Neural cell (in vitro differentiated cells): ENCODE measurements at regions not wholly inside any gene's neighbourhood (a gene's known extent, or its start where the extent isn't known, plus 50 kb on each side); places are given as distances from the start of the nearest gene placed in this dataset.

Experiments used
- EP300 ChIP-seq: fragments of 450-650 bp; conservative IDR thresholded peaks from 2 replicates; pipeline ENCODE4 v1.6.1; 2014; ENCODE audit warnings: antibody characterized with exemption, mild to moderate bottlenecking, moderate library complexity; ENCODE audit not compliant: poor library complexity, severe bottlenecking
- EZH2 ChIP-seq: fragments of 200-600, 300-800 bp; shearing (Covaris generic), sonication (generic); IDR thresholded peaks from 2 replicates; pipeline ENCODE4 v1.6.1; 2014; ENCODE audit warnings: antibody characterized with exemption, low read length, borderline replicate concordance, mild to moderate bottlenecking; ENCODE audit not compliant: insufficient read depth, poor library complexity, severe bottlenecking
- MXI1 ChIP-seq: fragments of 450-650 bp; conservative IDR thresholded peaks from 2 replicates; pipeline ENCODE4 v1.6.1; 2014; ENCODE audit warnings: antibody characterized with exemption, mild to moderate bottlenecking; ENCODE audit not compliant: poor library complexity, severe bottlenecking
- POLR2AphosphoS5 ChIP-seq: IDR thresholded peaks from 2 replicates; pipeline ENCODE4 v1.6.1; 2012
- RAD21 ChIP-seq: fragments of 450-650 bp; conservative IDR thresholded peaks from 2 replicates; pipeline ENCODE4 v1.6.1; 2014; ENCODE audit warnings: antibody characterized with exemption, mild to moderate bottlenecking, moderate library complexity
- SMC3 ChIP-seq: fragments of 450-650 bp; conservative IDR thresholded peaks from 2 replicates; pipeline ENCODE4 v1.6.1; 2014; ENCODE audit warnings: antibody characterized with exemption, mild to moderate bottlenecking, moderate library complexity; ENCODE audit not compliant: poor library complexity
- TAF1 ChIP-seq: IDR thresholded peaks from 2 replicates; pipeline ENCODE4 v1.6.1; 2012; ENCODE audit warnings: low read depth
- TF ChIP-seq, protein P1 (sequence below): fragments of 450-650 bp; IDR thresholded peaks from 2 replicates; pipeline ENCODE4 v1.5.1; 2014; ENCODE audit warnings: antibody characterized with exemption, mild to moderate bottlenecking, moderate library complexity; ENCODE audit not compliant: poor library complexity, severe bottlenecking
- TF ChIP-seq, protein P2 (sequence below): IDR thresholded peaks from 2 replicates; pipeline ENCODE4 v1.6.1; 2012; ENCODE audit warnings: borderline replicate concordance

GRCh38 chr20:40768105-40768504 is 79.1 kb upstream of the MAFB start:
- TF ChIP-seq, protein P1, sequence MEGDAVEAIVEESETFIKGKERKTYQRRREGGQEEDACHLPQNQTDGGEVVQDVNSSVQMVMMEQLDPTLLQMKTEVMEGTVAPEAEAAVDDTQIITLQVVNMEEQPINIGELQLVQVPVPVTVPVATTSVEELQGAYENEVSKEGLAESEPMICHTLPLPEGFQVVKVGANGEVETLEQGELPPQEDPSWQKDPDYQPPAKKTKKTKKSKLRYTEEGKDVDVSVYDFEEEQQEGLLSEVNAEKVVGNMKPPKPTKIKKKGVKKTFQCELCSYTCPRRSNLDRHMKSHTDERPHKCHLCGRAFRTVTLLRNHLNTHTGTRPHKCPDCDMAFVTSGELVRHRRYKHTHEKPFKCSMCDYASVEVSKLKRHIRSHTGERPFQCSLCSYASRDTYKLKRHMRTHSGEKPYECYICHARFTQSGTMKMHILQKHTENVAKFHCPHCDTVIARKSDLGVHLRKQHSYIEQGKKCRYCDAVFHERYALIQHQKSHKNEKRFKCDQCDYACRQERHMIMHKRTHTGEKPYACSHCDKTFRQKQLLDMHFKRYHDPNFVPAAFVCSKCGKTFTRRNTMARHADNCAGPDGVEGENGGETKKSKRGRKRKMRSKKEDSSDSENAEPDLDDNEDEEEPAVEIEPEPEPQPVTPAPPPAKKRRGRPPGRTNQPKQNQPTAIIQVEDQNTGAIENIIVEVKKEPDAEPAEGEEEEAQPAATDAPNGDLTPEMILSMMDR = no peak
- TF ChIP-seq EZH2 (no peak), RAD21 (no peak), POLR2AphosphoS5 (no peak), TAF1 (no peak), SMC3 (no peak), EP300 (no peak), MXI1 (no peak)
- TF ChIP-seq, protein P2, sequence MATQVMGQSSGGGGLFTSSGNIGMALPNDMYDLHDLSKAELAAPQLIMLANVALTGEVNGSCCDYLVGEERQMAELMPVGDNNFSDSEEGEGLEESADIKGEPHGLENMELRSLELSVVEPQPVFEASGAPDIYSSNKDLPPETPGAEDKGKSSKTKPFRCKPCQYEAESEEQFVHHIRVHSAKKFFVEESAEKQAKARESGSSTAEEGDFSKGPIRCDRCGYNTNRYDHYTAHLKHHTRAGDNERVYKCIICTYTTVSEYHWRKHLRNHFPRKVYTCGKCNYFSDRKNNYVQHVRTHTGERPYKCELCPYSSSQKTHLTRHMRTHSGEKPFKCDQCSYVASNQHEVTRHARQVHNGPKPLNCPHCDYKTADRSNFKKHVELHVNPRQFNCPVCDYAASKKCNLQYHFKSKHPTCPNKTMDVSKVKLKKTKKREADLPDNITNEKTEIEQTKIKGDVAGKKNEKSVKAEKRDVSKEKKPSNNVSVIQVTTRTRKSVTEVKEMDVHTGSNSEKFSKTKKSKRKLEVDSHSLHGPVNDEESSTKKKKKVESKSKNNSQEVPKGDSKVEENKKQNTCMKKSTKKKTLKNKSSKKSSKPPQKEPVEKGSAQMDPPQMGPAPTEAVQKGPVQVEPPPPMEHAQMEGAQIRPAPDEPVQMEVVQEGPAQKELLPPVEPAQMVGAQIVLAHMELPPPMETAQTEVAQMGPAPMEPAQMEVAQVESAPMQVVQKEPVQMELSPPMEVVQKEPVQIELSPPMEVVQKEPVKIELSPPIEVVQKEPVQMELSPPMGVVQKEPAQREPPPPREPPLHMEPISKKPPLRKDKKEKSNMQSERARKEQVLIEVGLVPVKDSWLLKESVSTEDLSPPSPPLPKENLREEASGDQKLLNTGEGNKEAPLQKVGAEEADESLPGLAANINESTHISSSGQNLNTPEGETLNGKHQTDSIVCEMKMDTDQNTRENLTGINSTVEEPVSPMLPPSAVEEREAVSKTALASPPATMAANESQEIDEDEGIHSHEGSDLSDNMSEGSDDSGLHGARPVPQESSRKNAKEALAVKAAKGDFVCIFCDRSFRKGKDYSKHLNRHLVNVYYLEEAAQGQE = no peak
